K562 (cell line): ENCODE measurements at regions not wholly inside any gene's neighbourhood (a gene's known extent, or its start where the extent isn't known, plus 50 kb on each side); places are given as distances from the start of the nearest gene placed in this dataset.

Experiments used
- CHD4 ChIP-seq: fragments of 200-600 bp; sonication (generic); IDR thresholded peaks from 3 replicates; pipeline ENCODE4 v1.6.1; 2012; ENCODE audit warnings: low read depth, mild to moderate bottlenecking, mixed read lengths, low read length, inconsistent platforms; ENCODE audit not compliant: insufficient read depth, insufficient replicate concordance, poor library complexity, severe bottlenecking
- CSDE1 ChIP-seq, 2 experiments: fragments of 450-650 bp; IDR thresholded peaks; 2 replicates each; pipeline ENCODE4 v1.6.1; 2016; ENCODE audit warnings: mild to moderate bottlenecking in 1 of 2
- JUND ChIP-seq, 2 experiments: IDR thresholded peaks; 2 replicates in 1 of 2; 3 replicates in 1 of 2; pipeline ENCODE4 v1.6.1; 2011; ENCODE audit warnings: borderline replicate concordance in 2 of 2, low read depth in 2 of 2, low read length in 2 of 2, improper control_type of control experiment in 1 of 2, missing biosample characterization in 1 of 2, missing genetic modification characterization in 1 of 2, missing genetic modification reagents in 1 of 2
- KLF10 ChIP-seq: fragments of 250-450 bp; sonication (Bioruptor Pico); IDR thresholded peaks from 2 replicates; pipeline ENCODE4 v1.6.1; 2021; ENCODE audit warnings: matching md5 sums
- MYC ChIP-seq, 2 experiments: fragments of 250-450 bp in 1 of 2; sonication (Bioruptor Pico) in 1 of 2; IDR thresholded peaks; 2 replicates each; pipeline versions ENCODE4 v1.5.1 to v1.6.1; 2012 to 2021; ENCODE audit warnings: low read depth in 2 of 2, borderline replicate concordance in 1 of 2, improper control_type of control experiment in 1 of 2, low read length in 1 of 2, mild to moderate bottlenecking in 1 of 2, moderate library complexity in 1 of 2
- POLR2AphosphoS5 ChIP-seq: IDR thresholded peaks from 2 replicates; pipeline ENCODE4 v1.6.1; 2011; ENCODE audit warnings: mild to moderate bottlenecking, low read depth, low read length, moderate library complexity; ENCODE audit not compliant: control insufficient read depth, insufficient read depth
- STAT5B ChIP-seq: fragments of 250-450 bp; sonication (Bioruptor Pico); IDR thresholded peaks from 2 replicates; pipeline ENCODE4 v1.8.0; 2021; ENCODE audit warnings: mild to moderate bottlenecking, inconsistent platforms
- TBP ChIP-seq: optimal IDR thresholded peaks from 2 replicates; pipeline ENCODE3; 2011; ENCODE audit warnings: low read depth, low read length, improper control_type of control experiment
- TCF7 ChIP-seq: sonication (generic); IDR thresholded peaks from 2 replicates; pipeline ENCODE4 v1.6.1; 2016; ENCODE audit warnings: antibody characterized with exemption, borderline replicate concordance
- TRIM28 ChIP-seq: fragments of 450-650 bp; IDR thresholded peaks from 2 replicates; pipeline ENCODE4 v1.6.1; 2017
- USF1 ChIP-seq: sonication (generic); formaldehyde crosslinking; IDR thresholded peaks from 2 replicates; pipeline ENCODE4 v1.9.0; 2022; ENCODE audit warnings: mild to moderate bottlenecking, missing genetic modification reagents
- ZFP36 ChIP-seq: fragments of 150-350 bp; IDR thresholded peaks from 2 replicates; pipeline ENCODE4 v1.6.1; 2018; ENCODE audit warnings: low read length, low read depth; ENCODE audit not compliant: partially characterized antibody
- ZNF324 ChIP-seq: fragments of 250-450 bp; sonication (Bioruptor Pico); IDR thresholded peaks from 2 replicates; pipeline ENCODE4 v1.4.0; 2020; ENCODE audit warnings: mild to moderate bottlenecking
- ZNF347 ChIP-seq: fragments of 450-650 bp; formaldehyde crosslinking; IDR thresholded peaks from 2 replicates; pipeline ENCODE4 v1.4.0; 2020; ENCODE audit warnings: low read depth, mild to moderate bottlenecking, moderate library complexity

GRCh38 chr5:13385066-13385465, 559.4 kb downstream of the DNAH5 start:
- no peak for TF ChIP-seq TCF7
- no peak for TF ChIP-seq TBP
- TF ChIP-seq KLF10 (CRISPR knock-in tag), result no peak
- TF ChIP-seq TRIM28, result no peak
- no peak for TF ChIP-seq STAT5B (CRISPR knock-in tag)
- TF ChIP-seq USF1 (CRISPR knock-in tag), result no peak
- TF ChIP-seq ZFP36, result no peak
- TF ChIP-seq ZNF347 (CRISPR knock-in tag), result no peak
- TF ChIP-seq ZNF324 (CRISPR knock-in tag), result no peak
- TF ChIP-seq MYC (IDR thresholded peaks at IDR 0.05; ENCODE audit: low read depth, low read length), result no peak
- no peak for TF ChIP-seq MYC (CRISPR knock-in tag; IDR thresholded peaks at IDR 0.05; ENCODE audit: borderline replicate concordance, low read depth)
- no peak for TF ChIP-seq CSDE1 (IDR thresholded peaks at IDR 0.05)
- no peak for TF ChIP-seq POLR2AphosphoS5
- TF ChIP-seq JUND (IDR thresholded peaks at IDR 0.05; ENCODE audit: borderline replicate concordance, low read depth, low read length), result no peak
- TF ChIP-seq JUND (tag; IDR thresholded peaks at IDR 0.05; ENCODE audit: borderline replicate concordance, low read depth, low read length), result no peak
- TF ChIP-seq CHD4, result no peak
